HCT116 (cell line): ENCODE measurements at regions not wholly inside any gene's neighbourhood (a gene's known extent, or its start where the extent isn't known, plus 50 kb on each side); places are given as distances from the start of the nearest gene placed in this dataset.

Experiments used
- ATAC-seq: fragments of 200-7000 bp; cut with Tn5 transposase; 2 replicates; pipeline ENCODE4 v1.9.1; 2020; ENCODE audit warnings: mild to moderate bottlenecking, moderate library complexity
- BruUV-seq: library from RNA; stranded (reverse); fragments of 400-500 nt; replicated peaks from 2 replicates; lab custom pipeline; 2021; lab: Mats Ljungman, UMichigan
- CTCF ChIA-PET: fragments of 300-600 bp; sonication (Branson Sonifier 250); formaldehyde crosslinking; loops from one replicate; lab custom pipeline; 2021; ENCODE audit warnings: antibody characterized with exemption; lab: Charles Lee
- POLR2A ChIA-PET: fragments of 300-600, 350-600 bp; sonication (Branson Sonifier 250); formaldehyde crosslinking; loops from one replicate; lab custom pipeline; 2021; ENCODE audit warnings: antibody characterized with exemption; lab: Charles Lee
- RAD21 ChIA-PET, 2 experiments: fragments of 300-600 bp; sonication (Branson Sonifier 250); formaldehyde crosslinking; loops; one replicate each; lab custom pipeline; 2023; ENCODE audit warnings: low total read pairs in 2 of 2; ENCODE audit not compliant: uncharacterized antibody in 2 of 2, unreplicated experiment in 2 of 2, low non-redundant PET in 1 of 2; lab: Charles Lee
- DNase-seq: peaks from one replicate; pipeline ENCODE4 v3.0.0-alpha.2; 2010; ENCODE audit warnings: low read depth, low spot score
- H2AFZ ChIP-seq: fragments of 200-600 bp; shearing (Covaris generic), sonication (generic); 2 replicates; pipeline ENCODE4 v1.6.1; 2017; ENCODE audit warnings: low read depth, mixed run types, mixed read lengths, antibody characterized with exemption, low read length; ENCODE audit not compliant: poor library complexity, severe bottlenecking
- H3K27ac ChIP-seq: 2 replicates; pipeline ENCODE4 v1.5.1; 2012; ENCODE audit warnings: low read depth, low read length
- H3K27me3 ChIP-seq: fragments of 200-600 bp; sonication (generic); 2 replicates; pipeline ENCODE4 v1.6.1; 2016; ENCODE audit warnings: mixed run types, low read length, mixed read lengths; ENCODE audit not compliant: insufficient read depth
- H3K36me3 ChIP-seq, 2 experiments: fragments of 200-500 bp in 1 of 2; fragments of 200-600 bp in 1 of 2; sonication (Bioruptor generic) in 1 of 2; sonication (generic) in 1 of 2; 2 replicates each; pipeline versions ENCODE4 v1.5.1 to v1.6.1; 2014 to 2016; ENCODE audit warnings: low read length in 2 of 2, inconsistent platforms in 1 of 2, mixed read lengths in 1 of 2, mixed run types in 1 of 2; ENCODE audit not compliant: insufficient read depth in 2 of 2, control insufficient read depth in 1 of 2
- H3K4me1 ChIP-seq, 2 experiments: fragments of 200-600 bp in 1 of 2; sonication (generic) in 1 of 2; 2 replicates each; pipeline versions ENCODE4 v1.5.1 to v1.6.1; 2012 to 2017; ENCODE audit warnings: low read length in 2 of 2, inconsistent platforms in 1 of 2, mild to moderate bottlenecking in 1 of 2, mixed read lengths in 1 of 2, mixed run types in 1 of 2, moderate library complexity in 1 of 2; ENCODE audit not compliant: insufficient read depth in 2 of 2, control insufficient read depth in 1 of 2
- H3K4me2 ChIP-seq: fragments of 200-600 bp; sonication (generic); 2 replicates; pipeline ENCODE4 v1.6.1; 2017; ENCODE audit warnings: mixed run types, low read length, mixed read lengths
- H3K4me3 ChIP-seq, 2 experiments: fragments of 200-600 bp in 1 of 2; sonication (generic) in 1 of 2; replicated peaks in 1 of 2; 2 replicates each; pipeline ENCODE4 v1.5.1; 2011 to 2016; ENCODE audit warnings: low read length in 2 of 2, control low read depth in 1 of 2, low read depth in 1 of 2, mild to moderate bottlenecking in 1 of 2, mixed read lengths in 1 of 2, mixed run types in 1 of 2
- H3K79me2 ChIP-seq: fragments of 200-600 bp; sonication (generic); 2 replicates; pipeline ENCODE4 v1.6.1; 2017; ENCODE audit warnings: mild to moderate bottlenecking, mixed run types, low read length, moderate library complexity, mixed read lengths; ENCODE audit not compliant: insufficient read depth
- H3K9ac ChIP-seq: fragments of 200-600 bp; sonication (generic); 2 replicates; pipeline ENCODE4 v1.6.1; 2016; ENCODE audit warnings: low read length, mixed read lengths
- H3K9me2 ChIP-seq: fragments of 200-600 bp; sonication (generic), shearing (Covaris generic); 2 replicates; pipeline ENCODE4 v1.6.1; 2017; ENCODE audit warnings: mixed run types, mild to moderate bottlenecking, moderate library complexity; ENCODE audit not compliant: insufficient read depth
- H3K9me3 ChIP-seq, 2 experiments: fragments of 200-500 bp in 1 of 2; fragments of 200-600 bp in 1 of 2; sonication (Bioruptor generic) in 1 of 2; sonication (generic) in 1 of 2; 2 replicates each; pipeline ENCODE4 v1.6.1; 2014 to 2017; ENCODE audit warnings: low read length in 2 of 2, mixed read lengths in 2 of 2, inconsistent platforms in 1 of 2, low read depth in 1 of 2, mild to moderate bottlenecking in 1 of 2, mixed run types in 1 of 2, moderate library complexity in 1 of 2; ENCODE audit not compliant: control insufficient read depth in 1 of 2, insufficient read depth in 1 of 2
- H4K20me1 ChIP-seq: fragments of 200-600 bp; sonication (generic), shearing (Covaris generic); 2 replicates; pipeline ENCODE4 v1.6.1; 2017; ENCODE audit warnings: mixed run types, mild to moderate bottlenecking, moderate library complexity; ENCODE audit not compliant: insufficient read depth
- CBX3 ChIP-seq: IDR thresholded peaks from 2 replicates; pipeline ENCODE4 v1.6.1; 2012; ENCODE audit warnings: low read depth
- CEBPB ChIP-seq: IDR thresholded peaks from 2 replicates; pipeline ENCODE4 v1.6.1; 2012; ENCODE audit warnings: low read depth
- EGR1 ChIP-seq: IDR thresholded peaks from 2 replicates; pipeline ENCODE4 v1.6.1; 2012; ENCODE audit warnings: low read depth
- ELF1 ChIP-seq: IDR thresholded peaks from 2 replicates; pipeline ENCODE4 v1.6.1; 2012; ENCODE audit warnings: low read depth, borderline replicate concordance
- EZH2 ChIP-seq: fragments of 200-600 bp; sonication (generic); IDR thresholded peaks from 2 replicates; pipeline ENCODE4 v1.6.1; 2017; ENCODE audit warnings: antibody characterized with exemption, mixed run types
- EZH2phosphoT487 ChIP-seq: fragments of 200-600 bp; IDR thresholded peaks from 2 replicates; pipeline ENCODE4 v1.6.1; 2018; ENCODE audit warnings: antibody characterized with exemption, borderline replicate concordance
- FOSL1 ChIP-seq: IDR thresholded peaks from 2 replicates; pipeline ENCODE4 v1.6.1; 2012; ENCODE audit warnings: low read depth
- JUND ChIP-seq: IDR thresholded peaks from 2 replicates; pipeline ENCODE4 v1.6.1; 2012
- POLR2A ChIP-seq: IDR thresholded peaks from 2 replicates; pipeline ENCODE4 v1.7.0; 2011; ENCODE audit warnings: borderline replicate concordance; ENCODE audit not compliant: insufficient read depth, insufficient read length; ENCODE audit errors: extremely low read depth
- RAD21 ChIP-seq: IDR thresholded peaks from 2 replicates; pipeline ENCODE4 v1.6.1; 2012; ENCODE audit warnings: low read depth, mild to moderate bottlenecking
- REST ChIP-seq: IDR thresholded peaks from 2 replicates; pipeline ENCODE4 v1.6.1; 2012; ENCODE audit warnings: low read depth
- SIN3A ChIP-seq: IDR thresholded peaks from 2 replicates; pipeline ENCODE4 v1.6.1; 2012; ENCODE audit warnings: low read depth
- SRF ChIP-seq: IDR thresholded peaks from 2 replicates; pipeline ENCODE4 v1.6.1; 2012; ENCODE audit warnings: low read depth
- TCF7L2 ChIP-seq: IDR thresholded peaks from 2 replicates; pipeline ENCODE4 v1.7.0; 2011; ENCODE audit warnings: borderline replicate concordance, inconsistent platforms; ENCODE audit not compliant: insufficient read depth, insufficient read length; ENCODE audit errors: extremely low read depth
- intact Hi-C: fragments of 100-400 bp; cut with micrococcal nuclease; formaldehyde crosslinking; loops from 2 replicates; pipeline ENCODE4 v1.10.0; 2022
- TF ChIP-seq, protein P1 (sequence below): IDR thresholded peaks from 2 replicates; pipeline ENCODE4 v1.6.1; 2012
- TF ChIP-seq, protein P2 (sequence below): IDR thresholded peaks from 2 replicates; pipeline ENCODE4 v1.6.1; 2012
- TF ChIP-seq, protein P3 (sequence below): IDR thresholded peaks from 2 replicates; pipeline ENCODE4 v1.6.1; 2011; ENCODE audit warnings: mild to moderate bottlenecking, low read length, moderate library complexity; ENCODE audit not compliant: insufficient replicate concordance; ENCODE audit errors: extremely low read depth

DNA sequence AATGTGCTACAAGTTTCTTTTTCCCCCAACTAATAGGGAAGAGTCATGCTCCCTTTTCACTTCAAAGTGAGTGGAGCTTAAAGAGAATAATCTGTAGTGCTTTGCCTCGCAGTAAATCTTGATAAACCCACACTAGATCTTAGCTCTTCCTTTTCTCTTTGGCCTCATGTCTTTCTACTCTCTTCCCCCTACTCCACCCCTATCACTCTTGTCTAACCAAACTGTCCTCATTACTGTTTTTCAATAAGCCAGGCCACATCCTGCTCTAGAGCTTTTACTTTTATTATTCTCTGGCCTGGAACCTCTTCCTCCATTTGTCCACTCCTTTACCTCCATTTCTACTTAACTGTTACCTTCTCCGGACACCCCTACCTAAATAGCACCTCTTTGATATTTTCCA is 291.0 kb upstream of the SATB1 start:
- Histone ChIP-seq H3K4me3 (no peak overlapping the region), H3K4me1 (no peaks in the 10 kb centered on the region), H3K9me2 (no peaks in the 10 kb centered on the region), H2AFZ (no peak overlapping the region), H3K36me3 (no peaks in the 10 kb centered on the region; a peak in 1 of 4 replicates), H4K20me1 (no peaks in the 10 kb centered on the region), H3K9me3 (no peaks in the 10 kb centered on the region), H3K4me2 (no peak overlapping the region), H3K27me3 (no peaks in the 10 kb centered on the region)
- RAD21 ChIA-PET: no interaction called here
- intact Hi-C loops: no loop called here
- ATAC-seq: no peak
- CTCF ChIA-PET: no interaction called here
- BruUV-seq: no TSS peak
- TF ChIP-seq JUND (no peak), ELF1 (no peak), TCF7L2 (no peak), EGR1 (no peak), REST (no peak), EZH2 (no peak), CBX3 (no peak), FOSL1 (no peak), EZH2phosphoT487 (no peak), CEBPB (no peak), SRF (no peak), POLR2A (no peak), RAD21 (no peak), SIN3A (no peak)
- TF ChIP-seq, protein P1, sequence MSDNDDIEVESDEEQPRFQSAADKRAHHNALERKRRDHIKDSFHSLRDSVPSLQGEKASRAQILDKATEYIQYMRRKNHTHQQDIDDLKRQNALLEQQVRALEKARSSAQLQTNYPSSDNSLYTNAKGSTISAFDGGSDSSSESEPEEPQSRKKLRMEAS: no peak
- TF ChIP-seq, protein P2, sequence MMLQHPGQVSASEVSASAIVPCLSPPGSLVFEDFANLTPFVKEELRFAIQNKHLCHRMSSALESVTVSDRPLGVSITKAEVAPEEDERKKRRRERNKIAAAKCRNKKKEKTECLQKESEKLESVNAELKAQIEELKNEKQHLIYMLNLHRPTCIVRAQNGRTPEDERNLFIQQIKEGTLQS: no peak
- TF ChIP-seq, protein P3, sequence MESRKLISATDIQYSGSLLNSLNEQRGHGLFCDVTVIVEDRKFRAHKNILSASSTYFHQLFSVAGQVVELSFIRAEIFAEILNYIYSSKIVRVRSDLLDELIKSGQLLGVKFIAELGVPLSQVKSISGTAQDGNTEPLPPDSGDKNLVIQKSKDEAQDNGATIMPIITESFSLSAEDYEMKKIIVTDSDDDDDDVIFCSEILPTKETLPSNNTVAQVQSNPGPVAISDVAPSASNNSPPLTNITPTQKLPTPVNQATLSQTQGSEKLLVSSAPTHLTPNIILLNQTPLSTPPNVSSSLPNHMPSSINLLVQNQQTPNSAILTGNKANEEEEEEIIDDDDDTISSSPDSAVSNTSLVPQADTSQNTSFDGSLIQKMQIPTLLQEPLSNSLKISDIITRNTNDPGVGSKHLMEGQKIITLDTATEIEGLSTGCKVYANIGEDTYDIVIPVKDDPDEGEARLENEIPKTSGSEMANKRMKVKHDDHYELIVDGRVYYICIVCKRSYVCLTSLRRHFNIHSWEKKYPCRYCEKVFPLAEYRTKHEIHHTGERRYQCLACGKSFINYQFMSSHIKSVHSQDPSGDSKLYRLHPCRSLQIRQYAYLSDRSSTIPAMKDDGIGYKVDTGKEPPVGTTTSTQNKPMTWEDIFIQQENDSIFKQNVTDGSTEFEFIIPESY: no peak
- TF ChIP-seq, all 23 proteins: peak for 0
- no peak for DNase-seq
- Histone ChIP-seq H3K9ac (no peak overlapping the region), H3K27ac (no peak overlapping the region), H3K79me2 (no peaks in the 10 kb centered on the region)
- POLR2A ChIA-PET: no interaction called here
